H9 (cell line): ENCODE measurements at regions not wholly inside any gene's neighbourhood (a gene's known extent, or its start where the extent isn't known, plus 50 kb on each side); places are given as distances from the start of the nearest gene placed in this dataset.

ENCODE experiments used
- DNase-seq: peaks from one replicate; pipeline ENCODE4 v3.0.0-alpha.2; 2017
- H2AFZ ChIP-seq: one replicate; pipeline ENCODE4 v1.6.1; 2013; ENCODE audit warnings: mild to moderate bottlenecking, low read length, control low read depth, moderate library complexity
- H2AK5ac ChIP-seq: 2 replicates; pipeline ENCODE4 v1.6.1; 2013; ENCODE audit warnings: low read length, control low read depth, mixed read lengths; ENCODE audit not compliant: insufficient read length
- H2BK120ac ChIP-seq: one replicate; pipeline ENCODE4 v1.6.1; 2013; ENCODE audit warnings: low read depth, mild to moderate bottlenecking, low read length, control low read depth, inconsistent platforms; ENCODE audit not compliant: poor library complexity, severe bottlenecking
- H2BK12ac ChIP-seq: 2 replicates; pipeline ENCODE4 v1.6.1; 2013; ENCODE audit warnings: low read length, control low read depth, mixed read lengths, low read depth; ENCODE audit not compliant: insufficient read length
- H2BK15ac ChIP-seq: 2 replicates; pipeline ENCODE4 v1.6.1; 2013; ENCODE audit warnings: low read depth, low read length, control low read depth
- H2BK20ac ChIP-seq: one replicate; pipeline ENCODE4 v1.6.1; 2013; ENCODE audit warnings: low read depth, mild to moderate bottlenecking, low read length, control low read depth, inconsistent platforms; ENCODE audit not compliant: poor library complexity, severe bottlenecking
- H2BK5ac ChIP-seq: 2 replicates; pipeline ENCODE4 v1.6.1; 2013; ENCODE audit warnings: low read length, control low read depth, mixed read lengths; ENCODE audit not compliant: insufficient read length
- H3K14ac ChIP-seq: 2 replicates; pipeline ENCODE4 v1.6.1; 2013; ENCODE audit warnings: low read length, control low read depth; ENCODE audit not compliant: insufficient read depth
- H3K18ac ChIP-seq: 2 replicates; pipeline ENCODE4 v1.6.1; 2013; ENCODE audit warnings: low read depth, mild to moderate bottlenecking, mixed read lengths, low read length, control low read depth; ENCODE audit not compliant: insufficient read length
- H3K23ac ChIP-seq: 2 replicates; pipeline ENCODE4 v1.6.1; 2013; ENCODE audit warnings: low read length, control low read depth, mixed read lengths, low read depth; ENCODE audit not compliant: insufficient read length
- H3K23me2 ChIP-seq: 2 replicates; pipeline ENCODE4 v1.6.1; 2013; ENCODE audit warnings: low read depth, mild to moderate bottlenecking, mixed read lengths, low read length, control low read depth; ENCODE audit not compliant: insufficient read length, poor library complexity, severe bottlenecking
- H3K27ac ChIP-seq: 2 replicates; pipeline ENCODE4 v1.5.1; 2013; ENCODE audit warnings: low read length, control low read depth, mixed read lengths, low read depth; ENCODE audit not compliant: insufficient read length
- H3K27me3 ChIP-seq: 2 replicates; pipeline ENCODE4 v1.6.1; 2013; ENCODE audit warnings: low read length, control low read depth, inconsistent platforms; ENCODE audit not compliant: insufficient read depth
- H3K4ac ChIP-seq: 2 replicates; pipeline ENCODE4 v1.6.1; 2013; ENCODE audit warnings: low read depth, mild to moderate bottlenecking, control low read depth, inconsistent platforms, low read length, moderate library complexity
- H3K4me1 ChIP-seq: 2 replicates; pipeline ENCODE4 v1.6.1; 2013; ENCODE audit warnings: low read length, control low read depth, inconsistent platforms; ENCODE audit not compliant: insufficient read depth
- H3K4me2 ChIP-seq: 2 replicates; pipeline ENCODE4 v1.6.1; 2013; ENCODE audit warnings: low read length, control low read depth, mixed read lengths; ENCODE audit not compliant: insufficient read length, insufficient read depth
- H3K56ac ChIP-seq: 2 replicates; pipeline ENCODE4 v1.6.1; 2013; ENCODE audit warnings: low read depth, mild to moderate bottlenecking, mixed read lengths, low read length, control low read depth; ENCODE audit not compliant: insufficient read length
- H3K79me1 ChIP-seq: 2 replicates; pipeline ENCODE4 v1.6.1; 2013; ENCODE audit warnings: low read depth, mild to moderate bottlenecking, moderate library complexity, low read length, control low read depth, inconsistent platforms; ENCODE audit not compliant: insufficient read depth, poor library complexity, severe bottlenecking
- H3K79me2 ChIP-seq: 2 replicates; pipeline ENCODE4 v1.6.1; 2013; ENCODE audit warnings: low read length, control low read depth, inconsistent platforms; ENCODE audit not compliant: insufficient read depth
- H3K9ac ChIP-seq: 2 replicates; pipeline ENCODE4 v1.6.1; 2013; ENCODE audit warnings: low read length, control low read depth, mixed read lengths; ENCODE audit not compliant: insufficient read length; ENCODE audit errors: extremely low read depth
- H3K9me3 ChIP-seq: one replicate; pipeline ENCODE4 v1.6.1; 2013; ENCODE audit warnings: low read depth, low read length, inconsistent platforms; ENCODE audit not compliant: control insufficient read depth
- H3T11ph ChIP-seq: one replicate; pipeline ENCODE4 v1.6.1; 2013; ENCODE audit warnings: mild to moderate bottlenecking, low read length, control low read depth, inconsistent platforms
- H4K20me1 ChIP-seq: one replicate; pipeline ENCODE4 v1.6.1; 2013; ENCODE audit not compliant: control insufficient read depth, insufficient read length, insufficient read depth
- H4K5ac ChIP-seq: 2 replicates; pipeline ENCODE4 v1.6.1; 2013; ENCODE audit warnings: low read depth, mild to moderate bottlenecking, mixed read lengths, low read length, control low read depth; ENCODE audit not compliant: insufficient read length
- H4K8ac ChIP-seq: replicated peaks from 2 replicates; pipeline ENCODE4 v1.6.1; 2013; ENCODE audit warnings: low read length, control low read depth, mixed read lengths, low read depth; ENCODE audit not compliant: insufficient read length
- H4K91ac ChIP-seq: 2 replicates; pipeline ENCODE4 v1.6.1; 2013; ENCODE audit warnings: low read depth, mild to moderate bottlenecking, moderate library complexity, mixed read lengths, low read length, control low read depth; ENCODE audit not compliant: insufficient read length
- H3K27ac Mint-ChIP-seq, 3 experiments: 2 replicates in 2 of 3; 3 replicates in 1 of 3; pipeline ENCODE4 v1.8.0; 2020 to 2021; ENCODE audit warnings: mixed read lengths in 3 of 3, mild to moderate bottlenecking in 1 of 3, moderate library complexity in 1 of 3
- H3K27me3 Mint-ChIP-seq: 2 replicates; pipeline ENCODE4 v1.8.0; 2021; ENCODE audit warnings: low read depth, mild to moderate bottlenecking, moderate library complexity, mixed read lengths
- H3K36me3 Mint-ChIP-seq, 3 experiments: 2 replicates in 2 of 3; 3 replicates in 1 of 3; pipeline ENCODE4 v1.8.0; 2020 to 2021; ENCODE audit warnings: low read depth in 3 of 3, mixed read lengths in 3 of 3; ENCODE audit not compliant: insufficient read depth in 1 of 3
- H3K4me1 Mint-ChIP-seq, 2 experiments: 2 replicates each; pipeline ENCODE4 v1.8.0; 2020; ENCODE audit warnings: mixed read lengths in 2 of 2
- H3K4me3 Mint-ChIP-seq, 2 experiments: 2 replicates in 1 of 2; 3 replicates in 1 of 2; pipeline ENCODE4 v1.8.0; 2020 to 2021; ENCODE audit warnings: mild to moderate bottlenecking in 2 of 2, mixed read lengths in 2 of 2, moderate library complexity in 1 of 2
- H3K9me3 Mint-ChIP-seq, 2 experiments: 2 replicates in 1 of 2; 3 replicates in 1 of 2; pipeline ENCODE4 v1.8.0; 2020; ENCODE audit warnings: mild to moderate bottlenecking in 2 of 2, mixed read lengths in 2 of 2, moderate library complexity in 1 of 2
- WGBS: extraction: QIAGEN DNeasy Blood & Tissue Kit; methylation state at CpG from one replicate; pipeline ENCODE4 v1.1.7; 2013; ENCODE audit warnings: missing lambda C conversion rate, low lambda C conversion rate, mixed read lengths; ENCODE audit not compliant: insufficient read length; ENCODE audit errors: extremely low coverage; 5-methylcytosine and 5-hydroxymethylcytosine counted together
- TF ChIP-seq, protein P1 (sequence below): fragments of 200-600 bp; sonication (generic); conservative IDR thresholded peaks from 3 replicates; pipeline ENCODE4 v1.8.0; 2021; ENCODE audit warnings: antibody characterized with exemption, mild to moderate bottlenecking

DNA sequence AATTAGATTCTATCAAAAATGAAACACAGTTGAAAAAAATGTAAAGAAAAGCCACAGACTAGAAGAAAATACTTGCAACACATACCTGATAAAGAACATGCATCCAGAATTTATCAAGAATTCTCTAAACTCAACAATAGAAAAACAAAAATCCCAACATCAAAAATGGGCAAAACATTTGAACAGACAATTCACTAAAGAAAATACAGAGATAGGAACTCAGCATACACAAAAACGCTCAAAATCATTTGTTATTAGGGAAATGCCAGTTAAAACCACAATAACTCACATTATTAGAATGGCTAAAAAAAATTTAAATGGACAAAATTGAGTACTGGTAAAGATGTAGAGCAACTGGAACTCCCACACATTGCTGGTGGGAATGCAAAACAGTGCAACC, 311.0 kb upstream of the PRDM1 start:
- H2BK15ac ChIP-seq, result no peak overlapping the region

More for the DNA sequence above, 311.0 kb upstream of the PRDM1 start:
- H3K23me2 ChIP-seq, result no peaks in the 10 kb centered on the region
- no peak for DNase-seq
- no CpG with 5 or more reads among the region's 1 CpG for WGBS
- no peak overlapping the region for H3K18ac ChIP-seq
- TF ChIP-seq, protein P1, sequence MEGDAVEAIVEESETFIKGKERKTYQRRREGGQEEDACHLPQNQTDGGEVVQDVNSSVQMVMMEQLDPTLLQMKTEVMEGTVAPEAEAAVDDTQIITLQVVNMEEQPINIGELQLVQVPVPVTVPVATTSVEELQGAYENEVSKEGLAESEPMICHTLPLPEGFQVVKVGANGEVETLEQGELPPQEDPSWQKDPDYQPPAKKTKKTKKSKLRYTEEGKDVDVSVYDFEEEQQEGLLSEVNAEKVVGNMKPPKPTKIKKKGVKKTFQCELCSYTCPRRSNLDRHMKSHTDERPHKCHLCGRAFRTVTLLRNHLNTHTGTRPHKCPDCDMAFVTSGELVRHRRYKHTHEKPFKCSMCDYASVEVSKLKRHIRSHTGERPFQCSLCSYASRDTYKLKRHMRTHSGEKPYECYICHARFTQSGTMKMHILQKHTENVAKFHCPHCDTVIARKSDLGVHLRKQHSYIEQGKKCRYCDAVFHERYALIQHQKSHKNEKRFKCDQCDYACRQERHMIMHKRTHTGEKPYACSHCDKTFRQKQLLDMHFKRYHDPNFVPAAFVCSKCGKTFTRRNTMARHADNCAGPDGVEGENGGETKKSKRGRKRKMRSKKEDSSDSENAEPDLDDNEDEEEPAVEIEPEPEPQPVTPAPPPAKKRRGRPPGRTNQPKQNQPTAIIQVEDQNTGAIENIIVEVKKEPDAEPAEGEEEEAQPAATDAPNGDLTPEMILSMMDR, result no peak
- no peak overlapping the region for H4K91ac ChIP-seq
- Mint-ChIP-seq H3K4me3 (no peak overlapping the region), H3K27ac (no peak overlapping the region), H3K9me3 (peaks cover 15 to 21% of the 10 kb centered on the region in 2 experiments), H3K27me3 (no peaks in the 10 kb centered on the region), H3K36me3 (peaks cover 0 to 17% (median 10%) of the 10 kb centered on the region in 3 experiments; a peak in 5 of 7 replicates), H3K4me1 (peaks cover 0 to 5% of the 10 kb centered on the region in 2 experiments; a peak in 1 of 4 replicates)
- no peak overlapping the region for H4K5ac ChIP-seq
- H2AFZ ChIP-seq, result no peak overlapping the region
- H3K27me3 ChIP-seq, result no peaks in the 10 kb centered on the region
- H3K56ac ChIP-seq, result no peak overlapping the region
- no peak overlapping the region for H2BK120ac ChIP-seq
- H3K9me3 ChIP-seq, result no peaks in the 10 kb centered on the region
- H2BK20ac ChIP-seq, result no peak overlapping the region
- no peak overlapping the region for H4K8ac ChIP-seq
- H2BK5ac ChIP-seq, result no peak overlapping the region
- H3K4me1 ChIP-seq, result no peaks in the 10 kb centered on the region
- no peak overlapping the region for H3T11ph ChIP-seq
- no peak overlapping the region for H3K27ac ChIP-seq
- H3K9ac ChIP-seq, result no peak overlapping the region
- no peaks in the 10 kb centered on the region for H3K79me1 ChIP-seq
- H4K20me1 ChIP-seq, result no peaks in the 10 kb centered on the region
- H3K4me2 ChIP-seq, result no peak overlapping the region
- H3K23ac ChIP-seq, result no peak overlapping the region
- no peak overlapping the region for H3K14ac ChIP-seq
- H3K79me2 ChIP-seq, result no peaks in the 10 kb centered on the region
- no peak overlapping the region for H2AK5ac ChIP-seq
- no peak overlapping the region for H3K4ac ChIP-seq
- H2BK12ac ChIP-seq, result no peak overlapping the region
